GM21423 (cell line): ENCODE measurements at regions not wholly inside any gene's neighbourhood (a gene's known extent, or its start where the extent isn't known, plus 50 kb on each side); places are given as distances from the start of the nearest gene placed in this dataset.

ENCODE experiments used
- ATAC-seq: cut with Tn5 transposase; IDR thresholded peaks from one replicate; pipeline ENCODE4 v1.9.1; 2021; ENCODE audit warnings: mild to moderate bottlenecking, moderate library complexity; ENCODE audit not compliant: unreplicated experiment

GRCh38 chr10:125283836-125284614 lies 123.7 kb upstream of the CTBP2 start:
- no peak for ATAC-seq

GRCh38 chr10:125283191-125283835 lies 123.0 kb upstream of the CTBP2 start:
- no peak for ATAC-seq

- no peak for ATAC-seq
Observed at GRCh38 chr10:125281091-125281490, 120.7 kb upstream of the CTBP2 start.

GRCh38 chr10:125276133-125276532 lies 115.8 kb upstream of the CTBP2 start:
- no peak for ATAC-seq

- no peak for ATAC-seq
Observed at GRCh38 chr10:125274961-125275360, 114.6 kb upstream of the CTBP2 start.

GRCh38 chr10:125273023-125273422 lies 112.7 kb upstream of the CTBP2 start:
- ATAC-seq: no peak

- ATAC-seq: no peak
Observed at GRCh38 chr10:125269716-125270115, 109.4 kb upstream of the CTBP2 start.

GRCh38 chr10:125266966-125267365 lies 106.6 kb upstream of the CTBP2 start:
- ATAC-seq: no peak

- no peak for ATAC-seq
Observed at GRCh38 chr10:125266541-125266940, 106.2 kb upstream of the CTBP2 start.

GRCh38 chr10:125265579-125265955 lies 105.2 kb upstream of the CTBP2 start:
- ATAC-seq: no peak

- no peak for ATAC-seq
Observed at GRCh38 chr10:125264757-125265578, 104.6 kb upstream of the CTBP2 start.

- ATAC-seq: no peak
Observed at GRCh38 chr10:125264091-125264490, 103.7 kb upstream of the CTBP2 start.

- no peak for ATAC-seq
Observed at GRCh38 chr10:125263551-125263950, 103.2 kb upstream of the CTBP2 start.

- no peak for ATAC-seq
Observed at GRCh38 chr10:125262920-125263319, 102.6 kb upstream of the CTBP2 start.

GRCh38 chr10:125262409-125262808 lies 102.0 kb upstream of the CTBP2 start:
- no peak for ATAC-seq

GRCh38 chr10:125261491-125262186 lies 101.3 kb upstream of the CTBP2 start:
- ATAC-seq: no peak

- ATAC-seq: no peak
Observed at GRCh38 chr10:125260260-125260659, 99.9 kb upstream of the CTBP2 start.

- no peak for ATAC-seq
Observed at GRCh38 chr10:125259651-125260050, 99.3 kb upstream of the CTBP2 start.

- no peak for ATAC-seq
Observed at GRCh38 chr10:125258676-125259075, 98.3 kb upstream of the CTBP2 start.

- no peak for ATAC-seq
Observed at GRCh38 chr10:125257521-125258108, 97.3 kb upstream of the CTBP2 start.

GRCh38 chr10:125256026-125256425 lies 95.7 kb upstream of the CTBP2 start:
- no peak for ATAC-seq
